ENCODE measurements at regions not wholly inside any gene's neighbourhood (a gene's known extent, or its start where the extent isn't known, plus 50 kb on each side); places are given as distances from the start of the nearest gene placed in this dataset.

GRCh38 chr7:46156853-46157252 lies 235.8 kb upstream of the IGFBP3 start:
- intact Hi-C loops (cut with DNase I; ENCODE audit: low total_unique reads), result no loop called here
- TF ChIP-seq CTCF (IDR thresholded peaks at IDR 0.05), result no peak
- no peak for TF ChIP-seq POLR2A (IDR thresholded peaks at IDR 0.05)
- Histone ChIP-seq H3K9me3 (no peaks in the 10 kb centered on the region), H3K27me3 (no peaks in the 10 kb centered on the region), H3K4me3 (no peak overlapping the region), H3K4me1 (no peaks in the 10 kb centered on the region), H3K36me3 (no peaks in the 10 kb centered on the region), H3K27ac (no peak overlapping the region)
- DNase-seq, result no peak

GRCh38 chr7:46156086-46156485 lies 235.0 kb upstream of the IGFBP3 start:
- no peak for TF ChIP-seq POLR2A (IDR thresholded peaks at IDR 0.05)
- no peak for TF ChIP-seq CTCF (IDR thresholded peaks at IDR 0.05)
- no peaks in the 10 kb centered on the region for H3K4me1 ChIP-seq
- intact Hi-C loops (cut with DNase I; ENCODE audit: low total_unique reads), result no loop called here
- H3K36me3 ChIP-seq, result no peaks in the 10 kb centered on the region
- no peak for DNase-seq
- no peaks in the 10 kb centered on the region for H3K27me3 ChIP-seq
- no peak overlapping the region for H3K4me3 ChIP-seq
- no peaks in the 10 kb centered on the region for H3K9me3 ChIP-seq
- H3K27ac ChIP-seq, result no peak overlapping the region

GRCh38 chr7:46155367-46155766 lies 234.3 kb upstream of the IGFBP3 start:
- no peaks in the 10 kb centered on the region for H3K9me3 ChIP-seq
- H3K27ac ChIP-seq, result no peak overlapping the region
- no peaks in the 10 kb centered on the region for H3K27me3 ChIP-seq
- intact Hi-C loops (cut with DNase I; ENCODE audit: low total_unique reads), result no loop called here
- no peak overlapping the region for H3K4me3 ChIP-seq
- no peaks in the 10 kb centered on the region for H3K36me3 ChIP-seq
- TF ChIP-seq CTCF (IDR thresholded peaks at IDR 0.05), result no peak
- TF ChIP-seq POLR2A (IDR thresholded peaks at IDR 0.05), result no peak
- DNase-seq, result no peak
- H3K4me1 ChIP-seq, result no peaks in the 10 kb centered on the region

- Histone ChIP-seq H3K9me3 (no peaks in the 10 kb centered on the region), H3K4me3 (no peak overlapping the region), H3K4me1 (no peaks in the 10 kb centered on the region), H3K36me3 (no peaks in the 10 kb centered on the region), H3K27me3 (no peaks in the 10 kb centered on the region), H3K27ac (no peak overlapping the region)
- TF ChIP-seq POLR2A (IDR thresholded peaks at IDR 0.05) (no peak), CTCF (IDR thresholded peaks at IDR 0.05) (no peak)
- intact Hi-C loops (cut with DNase I; ENCODE audit: low total_unique reads), result no loop called here
- DNase-seq, result no peak
These were observed 233.1 kb upstream of the IGFBP3 start for GRCh38 chr7:46153951-46154787.

- Histone ChIP-seq H3K4me1 (no peaks in the 10 kb centered on the region), H3K9me3 (no peaks in the 10 kb centered on the region), H3K27ac (no peak overlapping the region), H3K36me3 (no peaks in the 10 kb centered on the region), H3K4me3 (no peak overlapping the region), H3K27me3 (no peaks in the 10 kb centered on the region)
- intact Hi-C loops (cut with DNase I; ENCODE audit: low total_unique reads), result no loop called here
- no peak for DNase-seq
- TF ChIP-seq POLR2A (IDR thresholded peaks at IDR 0.05), result no peak
- TF ChIP-seq CTCF (IDR thresholded peaks at IDR 0.05), result no peak
These were observed 232.5 kb upstream of the IGFBP3 start for GRCh38 chr7:46153583-46153950.
